Renal pelvis (tissue), 1 donor: ENCODE measurements at regions not wholly inside any gene's neighbourhood (a gene's known extent, or its start where the extent isn't known, plus 50 kb on each side); places are given as distances from the start of the nearest gene placed in this dataset.

Experiments used
- DNase-seq: peaks from one replicate; pipeline ENCODE4 v3.0.0-alpha.2; 2013

GRCh38 chr2:21281791-21282514 lies 158.2 kb downstream of the TDRD15 start:
- DNase-seq: no peak

DNA sequence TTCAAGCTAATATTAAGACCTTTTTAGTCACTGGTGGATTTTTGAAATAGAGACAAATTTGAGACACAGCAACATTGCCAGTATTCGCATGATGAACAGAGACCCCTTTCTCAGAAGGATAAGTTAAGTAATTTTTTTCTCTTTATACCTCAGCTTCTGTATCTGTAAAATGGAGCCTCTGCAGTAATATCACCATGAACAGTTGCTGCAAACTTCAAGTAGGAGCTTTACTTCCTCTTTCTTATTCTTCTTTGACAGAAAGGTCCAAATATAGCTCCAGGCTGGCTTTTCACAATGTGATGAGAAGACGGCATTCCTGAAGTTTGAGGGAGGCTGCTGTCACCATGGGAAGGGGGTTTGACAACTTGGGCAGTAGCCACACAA lies 158.7 kb downstream of the TDRD15 start:
- no peak for DNase-seq

GRCh38 chr2:21288299-21288698 lies 164.5 kb downstream of the TDRD15 start:
- no peak for DNase-seq

DNA sequence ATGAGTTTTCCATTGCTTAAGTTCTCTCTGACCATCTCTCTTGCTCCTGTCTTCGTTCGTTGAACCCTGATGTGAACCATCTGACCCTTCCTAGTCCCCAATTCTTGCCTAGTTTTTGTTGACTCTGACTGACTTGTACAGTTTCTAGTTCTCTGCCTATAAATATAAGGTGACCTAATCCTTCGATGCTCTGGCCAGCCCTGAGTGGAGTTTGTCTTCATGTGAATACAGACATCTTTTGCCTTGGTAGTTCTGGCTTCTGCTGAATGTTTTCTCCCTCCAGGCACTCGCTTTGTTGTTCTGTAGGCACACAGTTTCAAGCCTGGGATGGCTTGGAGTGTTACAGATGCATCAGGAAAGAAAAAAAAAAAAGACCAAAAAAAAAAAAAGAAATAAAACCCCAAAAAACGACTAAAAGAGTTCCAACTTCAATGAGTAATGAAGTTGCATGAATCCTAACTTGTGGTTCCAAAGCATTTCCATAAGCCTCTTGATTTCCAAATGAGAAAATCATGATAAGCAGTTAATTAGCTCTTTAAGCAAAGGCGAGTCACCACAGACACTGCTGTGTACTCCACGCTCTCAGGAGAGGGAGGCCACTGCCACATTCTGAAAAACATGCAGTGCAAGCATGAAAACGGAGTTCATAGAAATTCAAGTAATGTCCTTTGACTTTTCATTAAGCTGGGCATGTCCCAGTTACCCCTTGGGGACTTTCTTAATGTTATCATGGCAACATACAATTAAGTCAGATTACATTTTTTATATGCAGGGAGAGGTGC lies 165.2 kb downstream of the TDRD15 start:
- no peak for DNase-seq

GRCh38 chr2:21289551-21289950 lies 165.8 kb downstream of the TDRD15 start:
- no peak for DNase-seq

DNA sequence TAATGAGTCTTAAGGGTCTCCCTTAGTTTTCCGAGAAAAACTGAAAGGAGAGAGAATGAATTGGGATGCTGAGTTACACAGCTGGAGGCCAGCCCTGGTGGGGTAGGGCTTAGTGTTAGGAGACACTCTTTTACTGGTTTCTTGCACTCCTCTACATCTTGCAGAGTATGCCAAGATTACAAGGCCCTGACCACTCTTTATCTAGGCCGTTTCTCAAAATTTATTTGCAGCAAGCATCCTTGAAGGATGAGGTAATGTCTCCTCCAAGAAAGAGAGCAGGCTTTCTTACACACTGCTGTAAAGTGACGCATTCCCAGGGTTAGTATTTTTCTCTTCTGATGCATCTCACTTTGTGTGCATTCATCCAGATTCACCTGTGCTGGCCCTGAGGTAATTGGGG lies 166.2 kb downstream of the TDRD15 start:
- no peak for DNase-seq

DNA sequence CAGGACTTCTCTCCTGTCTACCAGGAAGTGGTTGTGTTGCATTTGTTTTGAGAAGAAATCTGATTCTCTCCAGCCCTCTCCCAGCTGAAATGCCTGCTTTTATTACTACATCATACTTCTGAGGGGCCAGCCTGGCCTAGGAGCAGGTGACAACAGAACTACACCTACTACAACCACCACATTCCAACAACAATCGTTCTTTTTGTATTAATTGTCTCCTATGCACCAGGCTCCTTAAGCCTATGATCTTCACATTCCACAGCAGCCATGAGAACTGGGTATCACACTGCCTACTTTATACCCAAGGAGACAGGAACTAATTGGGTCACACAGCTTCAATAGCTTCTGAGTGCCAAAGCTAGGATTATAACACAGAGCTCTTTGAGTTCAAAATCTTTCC lies 167.7 kb downstream of the TDRD15 start:
- no peak for DNase-seq

- no peak for DNase-seq
Observed at GRCh38 chr2:21294446-21294845, 170.7 kb downstream of the TDRD15 start.

GRCh38 chr2:21299411-21299810 lies 175.6 kb downstream of the TDRD15 start:
- DNase-seq: no peak

DNA sequence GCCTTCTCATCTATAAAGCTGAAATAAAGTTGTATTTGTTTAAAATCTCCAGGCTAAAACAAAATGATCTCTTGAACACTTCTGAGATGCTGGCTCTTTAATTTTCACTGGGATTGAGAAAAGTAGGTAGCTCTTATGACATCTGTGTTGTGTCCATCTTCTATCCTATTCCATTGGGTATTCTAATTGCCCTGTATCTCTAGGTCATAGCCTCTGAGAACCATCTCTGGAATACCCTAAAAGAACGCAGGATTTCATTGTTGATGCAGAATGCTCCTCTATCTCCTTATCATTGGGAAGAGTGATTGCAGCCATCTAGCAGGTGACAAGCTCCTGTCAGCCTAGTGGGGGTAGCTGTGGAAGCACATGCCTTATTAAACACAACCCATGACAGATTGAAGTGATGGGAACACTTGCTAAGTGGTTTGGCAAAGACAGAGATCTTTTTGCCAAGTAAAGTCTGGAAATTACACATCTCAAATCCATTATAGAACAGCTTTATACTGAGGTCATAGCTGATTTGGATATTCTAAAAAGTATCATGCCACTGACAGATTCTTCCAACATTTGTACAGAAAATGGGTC lies 178.2 kb downstream of the TDRD15 start:
- no peak for DNase-seq

- DNase-seq: no peak
Observed at GRCh38 chr2:21303876-21304275, 180.1 kb downstream of the TDRD15 start.

DNA sequence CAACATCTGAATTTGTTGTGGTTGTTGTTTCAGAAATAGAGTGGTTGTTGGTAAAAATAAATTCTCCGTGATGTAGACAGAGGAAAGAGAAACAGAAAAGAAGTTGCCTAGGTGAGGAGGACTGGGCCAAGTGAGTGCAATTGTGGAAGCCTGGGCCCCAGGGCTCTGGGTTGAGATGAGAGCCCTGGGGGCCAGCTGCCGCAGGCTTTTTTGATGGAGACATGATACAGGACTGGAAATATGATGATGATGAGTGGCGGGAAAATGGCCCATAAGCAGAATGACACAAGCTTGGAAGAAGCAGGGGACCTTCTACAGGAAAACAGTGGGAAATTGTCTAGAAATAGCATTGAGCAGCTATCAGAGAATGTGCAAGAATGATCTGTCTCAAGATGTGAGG lies 181.8 kb downstream of the TDRD15 start:
- no peak for DNase-seq

- DNase-seq: no peak
Observed at GRCh38 chr2:21306235-21306634, 182.5 kb downstream of the TDRD15 start.

GRCh38 chr2:21307037-21307436 lies 183.3 kb downstream of the TDRD15 start:
- DNase-seq: no peak

- DNase-seq: no peak
Observed at GRCh38 chr2:21310493-21310892, 186.7 kb downstream of the TDRD15 start.

DNA sequence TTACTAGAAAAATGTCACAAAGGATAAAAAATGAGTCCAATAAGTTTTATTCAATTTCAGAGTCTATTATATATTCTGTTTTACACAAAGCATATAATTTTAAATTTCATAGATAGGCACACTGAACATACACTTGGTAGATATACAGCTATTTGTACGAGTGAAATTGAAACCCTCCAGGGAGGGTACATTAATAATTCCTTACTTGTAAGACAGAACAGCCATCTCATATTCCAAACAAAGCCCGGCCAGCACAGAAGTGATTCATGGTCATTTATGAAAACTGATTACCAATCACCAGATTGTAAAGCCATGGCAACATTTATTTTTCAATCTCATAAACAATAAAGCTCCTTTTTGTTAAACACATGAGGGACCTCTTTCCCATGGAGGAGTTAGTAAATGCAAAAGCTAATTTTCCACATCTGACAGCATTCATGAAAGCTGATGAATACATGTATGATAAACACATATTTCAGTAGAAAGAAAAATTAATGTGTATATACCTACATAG lies 190.6 kb downstream of the TDRD15 start:
- no peak for DNase-seq

GRCh38 chr2:21317131-21317530 lies 193.4 kb downstream of the TDRD15 start:
- peak; percentile 59 for DNase-seq

GRCh38 chr2:21318263-21318662 lies 194.5 kb downstream of the TDRD15 start:
- DNase-seq: no peak

DNA sequence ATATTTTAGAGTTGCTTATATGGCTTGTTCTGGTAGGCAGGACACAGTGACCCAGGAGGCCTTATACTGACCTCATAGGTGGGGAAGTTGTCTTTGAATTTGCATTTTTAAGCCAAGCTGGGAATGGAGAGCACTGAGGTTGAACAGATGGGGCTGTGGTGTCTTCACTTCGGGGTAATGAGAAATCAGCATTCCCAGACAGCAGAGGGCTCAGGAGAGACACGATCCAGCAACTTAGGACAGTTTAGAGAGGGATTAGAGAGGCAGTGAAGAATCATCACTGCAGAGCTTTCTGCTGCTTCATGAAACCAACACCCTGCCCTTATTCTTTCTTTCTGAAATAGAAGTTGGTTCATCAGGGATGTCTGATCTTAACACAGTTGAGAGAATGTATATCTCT lies 202.4 kb downstream of the TDRD15 start:
- no peak for DNase-seq

GRCh38 chr2:21328177-21328576 lies 204.4 kb downstream of the TDRD15 start:
- DNase-seq: no peak

- no peak for DNase-seq
Observed at GRCh38 chr2:21330786-21331391, 207.1 kb downstream of the TDRD15 start.

- no peak for DNase-seq
Observed at GRCh38 chr2:21331625-21332370, 208.0 kb downstream of the TDRD15 start.
